Prostate gland (tissue), 2 donors: ENCODE measurements at regions not wholly inside any gene's neighbourhood (a gene's known extent, or its start where the extent isn't known, plus 50 kb on each side); places are given as distances from the start of the nearest gene placed in this dataset.

ENCODE experiments used
- POLR2AphosphoS5 ChIP-seq: sonication (generic); formaldehyde crosslinking; IDR thresholded peaks from one replicate; pipeline ENCODE4 v1.6.1; 2017; ENCODE audit warnings: antibody characterized with exemption
- TF ChIP-seq, protein P1 (sequence below), 4 experiments: fragments of 200-600 bp in 2 of 4; fragments of 450-650 bp in 2 of 4; sonication (generic) in 2 of 4; IDR thresholded peaks; 1 replicate in 3 of 4; 2 replicates in 1 of 4; pipeline ENCODE4 v1.5.1; 2016 to 2019; ENCODE audit warnings: antibody characterized with exemption in 4 of 4, mild to moderate bottlenecking in 2 of 4, moderate library complexity in 2 of 4

DNA sequence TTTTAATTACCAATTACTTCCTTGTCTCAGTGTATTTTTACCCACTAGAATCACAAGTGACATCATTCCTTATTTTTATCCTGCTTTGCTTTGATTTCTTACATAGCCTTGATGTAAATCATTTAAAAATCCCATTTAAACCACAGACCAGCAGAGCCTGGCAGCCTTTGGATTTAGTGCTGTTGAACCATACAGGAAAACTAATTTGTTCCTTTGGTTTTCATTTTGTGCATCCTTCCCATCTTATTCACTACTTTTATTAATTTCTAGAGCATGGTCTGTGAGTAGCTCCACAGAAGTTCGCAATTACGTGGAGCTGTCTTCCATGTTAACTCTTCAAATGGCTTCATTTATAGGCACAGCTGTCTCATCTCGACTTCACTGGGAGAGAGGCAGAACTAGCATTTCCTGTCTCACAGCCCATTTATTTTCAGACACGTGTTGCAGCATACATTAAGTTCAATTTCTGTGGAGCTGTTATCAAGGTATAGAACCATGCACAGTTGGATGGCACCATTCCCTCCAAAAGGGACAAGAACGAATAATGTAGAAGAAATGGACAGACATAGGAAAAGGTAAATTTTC, 235.3 kb downstream of the MRPL39 start:
- TF ChIP-seq, protein P1, sequence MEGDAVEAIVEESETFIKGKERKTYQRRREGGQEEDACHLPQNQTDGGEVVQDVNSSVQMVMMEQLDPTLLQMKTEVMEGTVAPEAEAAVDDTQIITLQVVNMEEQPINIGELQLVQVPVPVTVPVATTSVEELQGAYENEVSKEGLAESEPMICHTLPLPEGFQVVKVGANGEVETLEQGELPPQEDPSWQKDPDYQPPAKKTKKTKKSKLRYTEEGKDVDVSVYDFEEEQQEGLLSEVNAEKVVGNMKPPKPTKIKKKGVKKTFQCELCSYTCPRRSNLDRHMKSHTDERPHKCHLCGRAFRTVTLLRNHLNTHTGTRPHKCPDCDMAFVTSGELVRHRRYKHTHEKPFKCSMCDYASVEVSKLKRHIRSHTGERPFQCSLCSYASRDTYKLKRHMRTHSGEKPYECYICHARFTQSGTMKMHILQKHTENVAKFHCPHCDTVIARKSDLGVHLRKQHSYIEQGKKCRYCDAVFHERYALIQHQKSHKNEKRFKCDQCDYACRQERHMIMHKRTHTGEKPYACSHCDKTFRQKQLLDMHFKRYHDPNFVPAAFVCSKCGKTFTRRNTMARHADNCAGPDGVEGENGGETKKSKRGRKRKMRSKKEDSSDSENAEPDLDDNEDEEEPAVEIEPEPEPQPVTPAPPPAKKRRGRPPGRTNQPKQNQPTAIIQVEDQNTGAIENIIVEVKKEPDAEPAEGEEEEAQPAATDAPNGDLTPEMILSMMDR (IDR thresholded peaks at IDR 0.05): no peak
- TF ChIP-seq POLR2AphosphoS5: no peak
